ENCODE measurements at regions not wholly inside any gene's neighbourhood (a gene's known extent, or its start where the extent isn't known, plus 50 kb on each side); places are given as distances from the start of the nearest gene placed in this dataset.

DNA sequence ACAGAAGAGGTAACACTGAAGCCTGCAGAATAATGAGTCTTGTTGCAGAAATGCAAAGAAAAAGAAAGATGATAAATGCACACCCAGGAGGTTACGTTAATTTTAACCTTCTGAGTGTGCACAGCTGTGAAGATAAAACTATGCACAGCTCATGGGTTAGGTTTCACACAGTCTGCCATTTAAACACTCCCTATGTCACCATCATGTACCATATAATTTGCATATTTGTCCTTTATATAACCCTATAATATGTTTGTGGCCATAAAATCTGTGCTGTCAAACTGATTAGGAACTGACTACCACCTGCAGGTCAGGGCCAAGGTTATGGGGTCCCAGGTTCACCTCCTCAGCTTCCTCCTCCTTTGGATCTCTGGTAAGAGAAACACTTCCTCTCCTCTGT, 205.5 kb downstream of the RPIA start:
- Histone ChIP-seq H3K27me3 (ENCODE audit: insufficient read depth, poor library complexity, severe bottlenecking) (peaks cover 5% of the 10 kb centered on the region), H3K4me3 (replicated peaks; ENCODE audit: insufficient read depth, low read length) (no peak overlapping the region), H3K27ac (replicated peaks) (no peak overlapping the region)
- TF ChIP-seq, protein P1, sequence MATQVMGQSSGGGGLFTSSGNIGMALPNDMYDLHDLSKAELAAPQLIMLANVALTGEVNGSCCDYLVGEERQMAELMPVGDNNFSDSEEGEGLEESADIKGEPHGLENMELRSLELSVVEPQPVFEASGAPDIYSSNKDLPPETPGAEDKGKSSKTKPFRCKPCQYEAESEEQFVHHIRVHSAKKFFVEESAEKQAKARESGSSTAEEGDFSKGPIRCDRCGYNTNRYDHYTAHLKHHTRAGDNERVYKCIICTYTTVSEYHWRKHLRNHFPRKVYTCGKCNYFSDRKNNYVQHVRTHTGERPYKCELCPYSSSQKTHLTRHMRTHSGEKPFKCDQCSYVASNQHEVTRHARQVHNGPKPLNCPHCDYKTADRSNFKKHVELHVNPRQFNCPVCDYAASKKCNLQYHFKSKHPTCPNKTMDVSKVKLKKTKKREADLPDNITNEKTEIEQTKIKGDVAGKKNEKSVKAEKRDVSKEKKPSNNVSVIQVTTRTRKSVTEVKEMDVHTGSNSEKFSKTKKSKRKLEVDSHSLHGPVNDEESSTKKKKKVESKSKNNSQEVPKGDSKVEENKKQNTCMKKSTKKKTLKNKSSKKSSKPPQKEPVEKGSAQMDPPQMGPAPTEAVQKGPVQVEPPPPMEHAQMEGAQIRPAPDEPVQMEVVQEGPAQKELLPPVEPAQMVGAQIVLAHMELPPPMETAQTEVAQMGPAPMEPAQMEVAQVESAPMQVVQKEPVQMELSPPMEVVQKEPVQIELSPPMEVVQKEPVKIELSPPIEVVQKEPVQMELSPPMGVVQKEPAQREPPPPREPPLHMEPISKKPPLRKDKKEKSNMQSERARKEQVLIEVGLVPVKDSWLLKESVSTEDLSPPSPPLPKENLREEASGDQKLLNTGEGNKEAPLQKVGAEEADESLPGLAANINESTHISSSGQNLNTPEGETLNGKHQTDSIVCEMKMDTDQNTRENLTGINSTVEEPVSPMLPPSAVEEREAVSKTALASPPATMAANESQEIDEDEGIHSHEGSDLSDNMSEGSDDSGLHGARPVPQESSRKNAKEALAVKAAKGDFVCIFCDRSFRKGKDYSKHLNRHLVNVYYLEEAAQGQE (IDR thresholded peaks at IDR 0.05; ENCODE audit: insufficient replicate concordance, low read depth): no peak
- TF ChIP-seq POLR2AphosphoS5 (IDR thresholded peaks at IDR 0.05; ENCODE audit: low read depth): no peak
- no peak for TF ChIP-seq SPI1 (IDR thresholded peaks at IDR 0.05; ENCODE audit: borderline replicate concordance, low read depth)
- no peak for TF ChIP-seq GABPA (IDR thresholded peaks at IDR 0.05; ENCODE audit: low read depth)
- TF ChIP-seq, protein P2, sequence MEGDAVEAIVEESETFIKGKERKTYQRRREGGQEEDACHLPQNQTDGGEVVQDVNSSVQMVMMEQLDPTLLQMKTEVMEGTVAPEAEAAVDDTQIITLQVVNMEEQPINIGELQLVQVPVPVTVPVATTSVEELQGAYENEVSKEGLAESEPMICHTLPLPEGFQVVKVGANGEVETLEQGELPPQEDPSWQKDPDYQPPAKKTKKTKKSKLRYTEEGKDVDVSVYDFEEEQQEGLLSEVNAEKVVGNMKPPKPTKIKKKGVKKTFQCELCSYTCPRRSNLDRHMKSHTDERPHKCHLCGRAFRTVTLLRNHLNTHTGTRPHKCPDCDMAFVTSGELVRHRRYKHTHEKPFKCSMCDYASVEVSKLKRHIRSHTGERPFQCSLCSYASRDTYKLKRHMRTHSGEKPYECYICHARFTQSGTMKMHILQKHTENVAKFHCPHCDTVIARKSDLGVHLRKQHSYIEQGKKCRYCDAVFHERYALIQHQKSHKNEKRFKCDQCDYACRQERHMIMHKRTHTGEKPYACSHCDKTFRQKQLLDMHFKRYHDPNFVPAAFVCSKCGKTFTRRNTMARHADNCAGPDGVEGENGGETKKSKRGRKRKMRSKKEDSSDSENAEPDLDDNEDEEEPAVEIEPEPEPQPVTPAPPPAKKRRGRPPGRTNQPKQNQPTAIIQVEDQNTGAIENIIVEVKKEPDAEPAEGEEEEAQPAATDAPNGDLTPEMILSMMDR (IDR thresholded peaks at IDR 0.05; ENCODE audit: insufficient read depth, low read length): no peak
- DNase-seq (ENCODE audit: low read depth in 1 of 2, low spot score in 1 of 2): no peak

- H3K27me3 ChIP-seq (ENCODE audit: insufficient read depth, poor library complexity, severe bottlenecking): peaks cover 5% of the 10 kb centered on the region
- peak in 1 of 2 experiments; percentile 61 for DNase-seq (ENCODE audit: low read depth in 1 of 2, low spot score in 1 of 2)
- H3K4me3 ChIP-seq (replicated peaks; ENCODE audit: insufficient read depth, low read length): no peak overlapping the region
- no peak overlapping the region for H3K27ac ChIP-seq (replicated peaks)
- TF ChIP-seq GABPA (IDR thresholded peaks at IDR 0.05; ENCODE audit: low read depth) (no peak), SPI1 (IDR thresholded peaks at IDR 0.05; ENCODE audit: borderline replicate concordance, low read depth) (peak; percentile 97), POLR2AphosphoS5 (IDR thresholded peaks at IDR 0.05; ENCODE audit: low read depth) (no peak)
These were observed 206.2 kb downstream of the RPIA start for GRCh38 chr2:88897715-88898114.

DNA sequence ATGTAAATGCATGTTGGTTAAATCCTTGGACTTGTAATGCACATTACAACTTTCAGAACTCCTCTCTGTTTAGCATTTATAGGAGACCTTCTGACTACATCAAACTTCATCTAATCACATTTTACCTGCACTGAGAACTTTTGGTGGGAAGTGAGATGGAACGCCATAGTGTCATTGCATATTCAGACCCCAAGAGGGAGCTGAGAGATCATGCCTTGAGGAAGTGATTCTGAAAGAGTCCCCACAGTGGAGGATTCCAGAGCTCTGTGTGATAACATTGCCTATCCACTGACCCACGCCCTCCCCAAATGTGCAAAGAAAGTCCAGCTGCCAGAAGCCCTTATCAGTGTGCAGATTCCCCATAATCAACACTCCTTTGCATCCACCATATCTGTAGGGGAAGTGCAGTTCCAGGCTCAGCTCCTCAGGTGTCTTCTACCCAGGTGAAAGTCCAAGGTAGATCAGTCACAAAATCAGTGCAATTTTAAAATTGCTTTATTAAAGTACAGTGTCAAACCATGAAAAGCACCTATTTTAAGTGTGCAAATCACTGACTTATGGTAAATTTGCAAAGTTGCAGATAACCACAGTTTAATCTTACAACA, 212.4 kb downstream of the RPIA start:
- Histone ChIP-seq H3K27ac (replicated peaks) (no peak overlapping the region), H3K4me3 (replicated peaks; ENCODE audit: insufficient read depth, low read length) (no peak overlapping the region), H3K27me3 (ENCODE audit: insufficient read depth, poor library complexity, severe bottlenecking) (peaks cover 5% of the 10 kb centered on the region)
- peak; percentile 8 to 31 for DNase-seq (ENCODE audit: low read depth in 1 of 2, low spot score in 1 of 2)
- TF ChIP-seq SPI1 (IDR thresholded peaks at IDR 0.05; ENCODE audit: borderline replicate concordance, low read depth): peak; percentile 59
- TF ChIP-seq POLR2AphosphoS5 (IDR thresholded peaks at IDR 0.05; ENCODE audit: low read depth): no peak
- TF ChIP-seq, protein P1 (IDR thresholded peaks at IDR 0.05; ENCODE audit: insufficient replicate concordance, low read depth): no peak
- TF ChIP-seq, protein P2 (IDR thresholded peaks at IDR 0.05; ENCODE audit: insufficient read depth, low read length): peak; percentile 54

- Histone ChIP-seq H3K4me3 (replicated peaks; ENCODE audit: insufficient read depth, low read length) (no peak overlapping the region), H3K27me3 (ENCODE audit: insufficient read depth, poor library complexity, severe bottlenecking) (peaks cover 5% of the 10 kb centered on the region), H3K27ac (replicated peaks) (no peak overlapping the region)
- TF ChIP-seq POLR2AphosphoS5 (IDR thresholded peaks at IDR 0.05; ENCODE audit: low read depth) (no peak), SPI1 (IDR thresholded peaks at IDR 0.05; ENCODE audit: borderline replicate concordance, low read depth) (peak; percentile 37; the same call in 1 of the 2 replicates), GABPA (IDR thresholded peaks at IDR 0.05; ENCODE audit: low read depth) (no peak)
- TF ChIP-seq, protein P2 (IDR thresholded peaks at IDR 0.05; ENCODE audit: insufficient read depth, low read length): no peak
- TF ChIP-seq, protein P1 (IDR thresholded peaks at IDR 0.05; ENCODE audit: insufficient replicate concordance, low read depth): no peak
- DNase-seq (ENCODE audit: low read depth in 1 of 2, low spot score in 1 of 2): no peak
These were observed 221.8 kb downstream of the RPIA start for GRCh38 chr2:88913280-88913679.

Data from HL-60 (cell line).